GM23338 (cell line): ENCODE measurements at regions not wholly inside any gene's neighbourhood (a gene's known extent, or its start where the extent isn't known, plus 50 kb on each side); places are given as distances from the start of the nearest gene placed in this dataset.

Experiments
- ATAC-seq: fragments of 200-7000 bp; cut with Tn5 transposase; 3 replicates; pipeline ENCODE4 v1.9.1; 2020
- DNase-seq: peaks from one replicate; pipeline ENCODE4 v3.0.0-alpha.2; 2015; ENCODE audit warnings: low spot score
- H2AFZ ChIP-seq: fragments of 200-600 bp; sonication (generic); 2 replicates; pipeline ENCODE4 v1.8.0; 2016; ENCODE audit warnings: antibody characterized with exemption, mild to moderate bottlenecking, moderate library complexity
- H3F3A ChIP-seq: fragments of 200-600 bp; sonication (generic); replicated peaks from 2 replicates; pipeline ENCODE4 v1.8.0; 2017; ENCODE audit warnings: antibody characterized with exemption, mixed run types, low read depth
- H3K27ac ChIP-seq: fragments of 200-600 bp; sonication (generic); 2 replicates; pipeline ENCODE4 v1.6.1; 2016; ENCODE audit warnings: low read depth
- H3K27me3 ChIP-seq: fragments of 200-600 bp; sonication (generic); 2 replicates; pipeline ENCODE4 v1.8.0; 2016; ENCODE audit warnings: mild to moderate bottlenecking, mixed run types, moderate library complexity; ENCODE audit not compliant: insufficient read depth
- H3K36me3 ChIP-seq: fragments of 200-600 bp; sonication (generic); 2 replicates; pipeline ENCODE4 v1.8.0; 2016; ENCODE audit warnings: mild to moderate bottlenecking; ENCODE audit not compliant: insufficient read depth
- H3K4me1 ChIP-seq: fragments of 200-600 bp; sonication (generic); 2 replicates; pipeline ENCODE4 v1.8.0; 2016; ENCODE audit warnings: mild to moderate bottlenecking, moderate library complexity; ENCODE audit not compliant: insufficient read depth
- H3K4me2 ChIP-seq: fragments of 200-600 bp; sonication (generic); 2 replicates; pipeline ENCODE4 v1.7.1; 2017; ENCODE audit warnings: mixed run types
- H3K4me3 ChIP-seq: fragments of 200-600 bp; sonication (generic); 2 replicates; pipeline ENCODE4 v1.6.1; 2016; ENCODE audit warnings: mixed run types
- H3K79me2 ChIP-seq: fragments of 200-600 bp; sonication (generic); replicated peaks from 2 replicates; pipeline ENCODE4 v1.8.0; 2017; ENCODE audit warnings: mild to moderate bottlenecking; ENCODE audit not compliant: insufficient read depth
- H3K9me2 ChIP-seq: fragments of 200-600 bp; sonication (generic); 2 replicates; pipeline ENCODE4 v1.8.0; 2017; ENCODE audit not compliant: insufficient read depth
- H4K20me1 ChIP-seq: fragments of 200-600 bp; sonication (generic); replicated peaks from 2 replicates; pipeline ENCODE4 v1.8.0; 2017; ENCODE audit warnings: mild to moderate bottlenecking; ENCODE audit not compliant: insufficient read depth
- H3K27ac Mint-ChIP-seq: 2 replicates; pipeline ENCODE4 v1.8.0; 2020; ENCODE audit warnings: inconsistent platforms, mild to moderate bottlenecking, moderate library complexity, mixed read lengths
- H3K27me3 Mint-ChIP-seq: 3 replicates; pipeline ENCODE4 v1.8.0; 2022; ENCODE audit warnings: low read depth, mild to moderate bottlenecking, moderate library complexity, mixed read lengths, inconsistent platforms; ENCODE audit not compliant: insufficient read depth, poor library complexity
- H3K36me3 Mint-ChIP-seq: 3 replicates; pipeline ENCODE4 v1.8.0; 2021; ENCODE audit warnings: low read depth, mild to moderate bottlenecking, inconsistent platforms, moderate library complexity, mixed read lengths
- H3K4me1 Mint-ChIP-seq: 3 replicates; pipeline ENCODE4 v1.8.0; 2020; ENCODE audit warnings: mild to moderate bottlenecking, inconsistent platforms, mixed read lengths
- H3K4me3 Mint-ChIP-seq: 3 replicates; pipeline ENCODE4 v1.8.0; 2021; ENCODE audit warnings: moderate library complexity, mild to moderate bottlenecking, inconsistent platforms, mixed read lengths
- H3K9me3 Mint-ChIP-seq: 3 replicates; pipeline ENCODE4 v1.8.0; 2020; ENCODE audit warnings: moderate library complexity, mild to moderate bottlenecking, inconsistent platforms, mixed read lengths
- ETS1 ChIP-seq: IDR thresholded peaks from 2 replicates; pipeline ENCODE4 v1.6.1; 2016; ENCODE audit warnings: antibody characterized with exemption
- EZH2 ChIP-seq: fragments of 200-600 bp; sonication (generic); IDR thresholded peaks from one replicate; pipeline ENCODE4 v1.8.0; 2017; ENCODE audit warnings: antibody characterized with exemption, mild to moderate bottlenecking, low read depth; ENCODE audit not compliant: unreplicated experiment
- JUNB ChIP-seq: IDR thresholded peaks from one replicate; pipeline ENCODE4 v1.6.1; 2016; ENCODE audit warnings: antibody characterized with exemption; ENCODE audit not compliant: unreplicated experiment
- STAT1 ChIP-seq: IDR thresholded peaks from one replicate; pipeline ENCODE4 v1.6.1; 2016; ENCODE audit warnings: antibody characterized with exemption; ENCODE audit not compliant: unreplicated experiment
- ZNF114 ChIP-seq: fragments of 250-450 bp; sonication (Bioruptor Pico); IDR thresholded peaks from 2 replicates; pipeline ENCODE4 v1.5.0; 2020; ENCODE audit warnings: mild to moderate bottlenecking, moderate library complexity
- ZNF331 ChIP-seq: fragments of 250-450 bp; sonication (Bioruptor Pico); IDR thresholded peaks from 2 replicates; pipeline ENCODE4 v1.5.0; 2020; ENCODE audit warnings: low read depth, mild to moderate bottlenecking, moderate library complexity
- TF ChIP-seq, protein P1 (sequence below), 2 experiments: fragments of 200-600 bp in 1 of 2; sonication (generic) in 1 of 2; conservative IDR thresholded peaks; 2 replicates each; pipeline versions ENCODE4 v1.5.1 to v1.6.1; 2016 to 2017; ENCODE audit warnings: antibody characterized with exemption in 2 of 2, low read depth in 2 of 2, mild to moderate bottlenecking in 2 of 2, moderate library complexity in 1 of 2
- TF ChIP-seq, protein P2 (sequence below): IDR thresholded peaks from one replicate; pipeline ENCODE4 v1.6.1; 2018; ENCODE audit warnings: antibody characterized with exemption; ENCODE audit not compliant: unreplicated experiment

- no peaks in the 10 kb centered on the region for H3K4me1 Mint-ChIP-seq
- Histone ChIP-seq H2AFZ (no peak overlapping the region), H3K27me3 (no peaks in the 10 kb centered on the region), H3K79me2 (no peaks in the 10 kb centered on the region), H3K4me3 (no peak overlapping the region), H3K27ac (no peak overlapping the region), H3K36me3 (no peaks in the 10 kb centered on the region), H4K20me1 (no peaks in the 10 kb centered on the region), H3K4me2 (no peak overlapping the region), H3K9me2 (no peaks in the 10 kb centered on the region), H3F3A (no peaks in the 10 kb centered on the region), H3K4me1 (no peaks in the 10 kb centered on the region)
- DNase-seq (peak; percentile 85), ATAC-seq (peak; percentile 99)
- H3K27ac Mint-ChIP-seq, result peak overlapping the region; percentile 12; the same call in 1 of the 2 replicates
- peaks cover 17% of the 10 kb centered on the region for H3K9me3 Mint-ChIP-seq
- no peak overlapping the region for H3K4me3 Mint-ChIP-seq
- peaks cover 10% of the 10 kb centered on the region for H3K27me3 Mint-ChIP-seq
- TF ChIP-seq, protein P1, sequence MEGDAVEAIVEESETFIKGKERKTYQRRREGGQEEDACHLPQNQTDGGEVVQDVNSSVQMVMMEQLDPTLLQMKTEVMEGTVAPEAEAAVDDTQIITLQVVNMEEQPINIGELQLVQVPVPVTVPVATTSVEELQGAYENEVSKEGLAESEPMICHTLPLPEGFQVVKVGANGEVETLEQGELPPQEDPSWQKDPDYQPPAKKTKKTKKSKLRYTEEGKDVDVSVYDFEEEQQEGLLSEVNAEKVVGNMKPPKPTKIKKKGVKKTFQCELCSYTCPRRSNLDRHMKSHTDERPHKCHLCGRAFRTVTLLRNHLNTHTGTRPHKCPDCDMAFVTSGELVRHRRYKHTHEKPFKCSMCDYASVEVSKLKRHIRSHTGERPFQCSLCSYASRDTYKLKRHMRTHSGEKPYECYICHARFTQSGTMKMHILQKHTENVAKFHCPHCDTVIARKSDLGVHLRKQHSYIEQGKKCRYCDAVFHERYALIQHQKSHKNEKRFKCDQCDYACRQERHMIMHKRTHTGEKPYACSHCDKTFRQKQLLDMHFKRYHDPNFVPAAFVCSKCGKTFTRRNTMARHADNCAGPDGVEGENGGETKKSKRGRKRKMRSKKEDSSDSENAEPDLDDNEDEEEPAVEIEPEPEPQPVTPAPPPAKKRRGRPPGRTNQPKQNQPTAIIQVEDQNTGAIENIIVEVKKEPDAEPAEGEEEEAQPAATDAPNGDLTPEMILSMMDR (conservative IDR thresholded peaks at IDR 0.05; ENCODE audit: low read depth in 2 of 2), result peak; percentile 83 to 90
- TF ChIP-seq ETS1, result no peak
- peaks cover 12% of the 10 kb centered on the region; the same call in 2 of the 3 replicates for H3K36me3 Mint-ChIP-seq
Observed at GRCh38 chr4:26061248-26061986, 147.4 kb downstream of the SMIM20 start.

DNA sequence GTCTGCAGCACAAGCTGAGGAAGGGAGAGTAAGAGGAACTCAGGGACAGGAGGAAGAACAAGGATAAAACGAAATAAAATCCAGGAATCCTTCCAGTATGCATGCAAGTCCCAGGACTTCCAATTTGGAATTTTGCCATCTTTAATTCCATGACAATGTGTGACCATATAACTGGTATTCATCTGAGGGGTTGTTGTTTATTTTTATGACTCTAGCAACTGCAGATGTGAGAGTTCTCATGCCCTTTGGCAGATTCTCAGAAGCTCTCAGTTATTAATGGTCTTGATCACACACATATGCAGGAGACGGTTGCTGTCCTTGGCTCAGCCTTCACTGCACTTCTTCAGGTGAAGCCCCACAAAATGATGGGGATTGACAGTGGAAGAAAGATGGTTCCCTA lies 148.2 kb downstream of the SMIM20 start:
- H3K9me2 ChIP-seq, result no peaks in the 10 kb centered on the region
- H4K20me1 ChIP-seq, result no peaks in the 10 kb centered on the region
- no peaks in the 10 kb centered on the region for H3K27me3 ChIP-seq
- H3K9me3 Mint-ChIP-seq, result peaks cover 17% of the 10 kb centered on the region
- no peaks in the 10 kb centered on the region for H3F3A ChIP-seq
- H3K79me2 ChIP-seq, result no peaks in the 10 kb centered on the region
- no peak overlapping the region for H2AFZ ChIP-seq
- peaks cover 1% of the 10 kb centered on the region; the same call in 2 of the 3 replicates for H3K4me1 Mint-ChIP-seq
- no peaks in the 10 kb centered on the region for H3K36me3 ChIP-seq
- H3K4me3 Mint-ChIP-seq, result no peak overlapping the region
- H3K4me1 ChIP-seq, result peaks cover 3% of the 10 kb centered on the region; the same call in 1 of the 2 replicates
- no peak overlapping the region for H3K27ac ChIP-seq
- H3K27me3 Mint-ChIP-seq, result peaks cover 9% of the 10 kb centered on the region
- no peak for ATAC-seq
- H3K27ac Mint-ChIP-seq, result no peak overlapping the region
- no peak overlapping the region for H3K4me3 ChIP-seq
- peaks cover 10% of the 10 kb centered on the region; the same call in 1 of the 3 replicates for H3K36me3 Mint-ChIP-seq
- DNase-seq, result no peak
- H3K4me2 ChIP-seq, result no peak overlapping the region
- TF ChIP-seq ETS1 (no peak), JUNB (no peak), ZNF114 (CRISPR knock-in tag) (no peak), STAT1 (no peak), ZNF331 (CRISPR knock-in tag) (no peak), EZH2 (no peak)
- TF ChIP-seq, protein P1 (conservative IDR thresholded peaks at IDR 0.05; ENCODE audit: low read depth in 2 of 2), result no peak
- TF ChIP-seq, protein P2, sequence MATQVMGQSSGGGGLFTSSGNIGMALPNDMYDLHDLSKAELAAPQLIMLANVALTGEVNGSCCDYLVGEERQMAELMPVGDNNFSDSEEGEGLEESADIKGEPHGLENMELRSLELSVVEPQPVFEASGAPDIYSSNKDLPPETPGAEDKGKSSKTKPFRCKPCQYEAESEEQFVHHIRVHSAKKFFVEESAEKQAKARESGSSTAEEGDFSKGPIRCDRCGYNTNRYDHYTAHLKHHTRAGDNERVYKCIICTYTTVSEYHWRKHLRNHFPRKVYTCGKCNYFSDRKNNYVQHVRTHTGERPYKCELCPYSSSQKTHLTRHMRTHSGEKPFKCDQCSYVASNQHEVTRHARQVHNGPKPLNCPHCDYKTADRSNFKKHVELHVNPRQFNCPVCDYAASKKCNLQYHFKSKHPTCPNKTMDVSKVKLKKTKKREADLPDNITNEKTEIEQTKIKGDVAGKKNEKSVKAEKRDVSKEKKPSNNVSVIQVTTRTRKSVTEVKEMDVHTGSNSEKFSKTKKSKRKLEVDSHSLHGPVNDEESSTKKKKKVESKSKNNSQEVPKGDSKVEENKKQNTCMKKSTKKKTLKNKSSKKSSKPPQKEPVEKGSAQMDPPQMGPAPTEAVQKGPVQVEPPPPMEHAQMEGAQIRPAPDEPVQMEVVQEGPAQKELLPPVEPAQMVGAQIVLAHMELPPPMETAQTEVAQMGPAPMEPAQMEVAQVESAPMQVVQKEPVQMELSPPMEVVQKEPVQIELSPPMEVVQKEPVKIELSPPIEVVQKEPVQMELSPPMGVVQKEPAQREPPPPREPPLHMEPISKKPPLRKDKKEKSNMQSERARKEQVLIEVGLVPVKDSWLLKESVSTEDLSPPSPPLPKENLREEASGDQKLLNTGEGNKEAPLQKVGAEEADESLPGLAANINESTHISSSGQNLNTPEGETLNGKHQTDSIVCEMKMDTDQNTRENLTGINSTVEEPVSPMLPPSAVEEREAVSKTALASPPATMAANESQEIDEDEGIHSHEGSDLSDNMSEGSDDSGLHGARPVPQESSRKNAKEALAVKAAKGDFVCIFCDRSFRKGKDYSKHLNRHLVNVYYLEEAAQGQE, result no peak
